ENCODE measurements at regions not wholly inside any gene's neighbourhood (a gene's known extent, or its start where the extent isn't known, plus 50 kb on each side); places are given as distances from the start of the nearest gene placed in this dataset.
"Not testable (repeated sequence)": the region's sequence is repeated elsewhere in the genome, so short reads cannot be mapped to it uniquely, and the experiment has no call there.

DNA sequence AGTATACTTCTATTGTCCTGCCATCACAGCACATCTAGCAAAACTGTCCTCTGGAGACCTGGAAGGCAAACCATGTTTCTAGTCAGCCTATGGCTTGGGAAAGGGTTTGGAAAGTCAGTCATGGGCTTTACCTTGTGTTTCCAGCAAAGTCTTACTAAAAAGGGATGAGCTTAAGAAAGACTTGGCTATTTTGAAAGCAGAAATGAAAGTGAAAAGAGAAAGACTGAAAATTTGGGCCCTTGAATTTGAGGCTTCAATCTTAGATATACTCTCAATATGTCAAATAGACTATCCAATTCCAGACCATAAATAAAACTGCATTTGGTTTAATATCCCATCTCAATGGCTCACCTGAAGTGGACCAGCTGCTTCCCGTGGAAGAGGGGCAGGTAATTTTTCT, 127.9 kb downstream of the ZNF330 start:
- no peak overlapping the region for H3K4me3 Mint-ChIP-seq
- intact Hi-C loops (cut with micrococcal nuclease) = no loop called here

DNA sequence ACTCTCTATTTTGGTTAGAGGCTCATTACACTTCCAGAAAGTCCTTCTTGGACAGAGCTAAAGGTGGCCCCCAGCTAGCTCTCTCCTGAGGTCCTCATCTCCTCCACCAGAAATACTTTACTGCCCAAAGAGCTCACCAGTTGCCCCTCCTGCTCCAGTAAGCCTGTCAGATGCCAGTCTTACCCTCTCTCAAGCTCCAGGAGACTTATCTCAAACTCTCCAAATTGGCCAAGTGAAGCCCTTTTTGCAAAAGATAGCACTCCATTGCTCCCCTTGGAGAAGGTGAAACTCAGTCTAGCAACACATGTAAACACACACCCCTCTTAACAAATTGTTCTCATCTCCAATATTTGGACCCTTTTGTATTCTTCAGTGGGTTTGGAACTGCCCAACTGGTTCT, 128.5 kb downstream of the ZNF330 start:
- CTCF ChIA-PET = no interaction called here
- Mint-ChIP-seq H3K36me3 (ENCODE audit: low read depth) (no peaks in the 10 kb centered on the region), H3K27me3 (ENCODE audit: low read depth) (no peaks in the 10 kb centered on the region), H3K4me3 (no peak overlapping the region), H3K9me3 (no peaks in the 10 kb centered on the region), H3K4me1 (ENCODE audit: low read depth) (no peaks in the 10 kb centered on the region), H3K27ac (no peak overlapping the region)
- DNase-seq = no peak
- intact Hi-C loops (cut with micrococcal nuclease) = no loop called here

More for the DNA sequence above, 127.9 kb downstream of the ZNF330 start:
- Mint-ChIP-seq H3K9me3 (no peaks in the 10 kb centered on the region), H3K36me3 (ENCODE audit: low read depth) (no peaks in the 10 kb centered on the region), H3K27ac (no peak overlapping the region), H3K27me3 (ENCODE audit: low read depth) (no peaks in the 10 kb centered on the region), H3K4me1 (ENCODE audit: low read depth) (no peaks in the 10 kb centered on the region)
- no peak for DNase-seq
- CTCF ChIA-PET = no interaction called here

- H3K36me3 Mint-ChIP-seq (ENCODE audit: low read depth) = no peaks in the 10 kb centered on the region
- no peak overlapping the region for H3K27ac Mint-ChIP-seq
- intact Hi-C loops (cut with micrococcal nuclease) = no loop called here
- H3K27me3 Mint-ChIP-seq (ENCODE audit: low read depth) = no peaks in the 10 kb centered on the region
- DNase-seq = no peak
- no peaks in the 10 kb centered on the region for H3K4me1 Mint-ChIP-seq (ENCODE audit: low read depth)
- CTCF ChIA-PET = no interaction called here
- no peaks in the 10 kb centered on the region for H3K9me3 Mint-ChIP-seq
- H3K4me3 Mint-ChIP-seq = no peak overlapping the region
These were observed 129.6 kb downstream of the ZNF330 start for GRCh38 chr4:141350122-141350905.

- CTCF ChIA-PET = no interaction called here
These were observed 131.6 kb downstream of the ZNF330 start for GRCh38 chr4:141352331-141352730.

GRCh38 chr4:141352909-141353525, 132.3 kb downstream of the ZNF330 start:
- H3K27ac Mint-ChIP-seq = no peak overlapping the region
- H3K27me3 Mint-ChIP-seq (ENCODE audit: low read depth) = no peaks in the 10 kb centered on the region
- no peak for DNase-seq
- no peaks in the 10 kb centered on the region for H3K9me3 Mint-ChIP-seq
- H3K4me3 Mint-ChIP-seq = no peak overlapping the region
- no peaks in the 10 kb centered on the region for H3K36me3 Mint-ChIP-seq (ENCODE audit: low read depth)
- no peaks in the 10 kb centered on the region for H3K4me1 Mint-ChIP-seq (ENCODE audit: low read depth)
- intact Hi-C loops (cut with micrococcal nuclease) = no loop called here
- CTCF ChIA-PET = no interaction called here

More at GRCh38 chr4:141352331-141352730, 131.6 kb downstream of the ZNF330 start:
- Mint-ChIP-seq H3K36me3 (ENCODE audit: low read depth) (no peaks in the 10 kb centered on the region), H3K4me1 (ENCODE audit: low read depth) (no peaks in the 10 kb centered on the region), H3K9me3 (no peaks in the 10 kb centered on the region), H3K27me3 (ENCODE audit: low read depth) (no peaks in the 10 kb centered on the region), H3K4me3 (no peak overlapping the region), H3K27ac (no peak overlapping the region)
- intact Hi-C loops (cut with micrococcal nuclease) = no loop called here
- DNase-seq = no peak

- intact Hi-C loops (cut with micrococcal nuclease) = no loop called here
- DNase-seq = no peak
- Mint-ChIP-seq H3K27ac (no peak overlapping the region), H3K36me3 (ENCODE audit: low read depth) (no peaks in the 10 kb centered on the region), H3K4me1 (ENCODE audit: low read depth) (no peaks in the 10 kb centered on the region), H3K27me3 (ENCODE audit: low read depth) (peaks cover 7% of the 10 kb centered on the region), H3K9me3 (peaks cover under 1% of the 10 kb centered on the region), H3K4me3 (no peak overlapping the region)
- CTCF ChIA-PET = interaction anchor here (0.7 kb wide), 1 partner anchor 80 kb away, joined by 3 read pairs; no protein-coding TSS in a partner anchor
These were observed 135.7 kb downstream of the ZNF330 start for GRCh38 chr4:141356321-141356962.

DNA sequence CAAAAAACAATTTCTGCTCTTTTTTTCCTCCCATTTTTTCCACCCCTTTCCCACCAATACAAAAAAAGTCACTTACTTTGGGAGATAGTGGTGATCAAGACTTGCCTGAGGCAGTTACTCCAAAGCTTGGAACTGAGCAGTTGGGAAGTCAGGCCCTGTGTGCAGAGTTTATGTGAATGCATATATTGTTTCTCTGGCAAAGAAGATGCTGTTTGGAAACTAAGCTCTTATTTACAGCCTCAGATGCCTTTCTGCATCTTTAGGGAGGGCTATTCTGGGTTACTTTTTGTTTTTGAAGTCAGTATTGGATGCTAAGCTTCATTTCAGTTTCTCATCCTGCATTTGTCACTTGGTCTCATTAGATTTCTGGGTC, 136.3 kb downstream of the ZNF330 start:
- CTCF ChIA-PET = interaction anchor here (0.7 kb wide), 1 partner anchor 81 kb away, joined by 3 read pairs; no protein-coding TSS in a partner anchor

GRCh38 chr4:141368241-141368640, 147.5 kb downstream of the ZNF330 start:
- H3K4me3 Mint-ChIP-seq; DNase-seq; H3K4me1 Mint-ChIP-seq (ENCODE audit: low read depth); H3K27me3 Mint-ChIP-seq (ENCODE audit: low read depth); H3K9me3 Mint-ChIP-seq; H3K27ac Mint-ChIP-seq; H3K36me3 Mint-ChIP-seq (ENCODE audit: low read depth); intact Hi-C loops (cut with micrococcal nuclease); CTCF ChIA-PET: not testable (repeated sequence)

More for the DNA sequence above, 136.3 kb downstream of the ZNF330 start:
- Mint-ChIP-seq H3K27me3 (ENCODE audit: low read depth) (peaks cover 10% of the 10 kb centered on the region), H3K27ac (no peak overlapping the region), H3K36me3 (ENCODE audit: low read depth) (no peaks in the 10 kb centered on the region), H3K4me1 (ENCODE audit: low read depth) (no peaks in the 10 kb centered on the region), H3K4me3 (no peak overlapping the region), H3K9me3 (peaks cover 4% of the 10 kb centered on the region)
- no peak for DNase-seq
- intact Hi-C loops (cut with micrococcal nuclease) = no loop called here

GRCh38 chr4:141371206-141371605, 150.5 kb downstream of the ZNF330 start:
- CTCF ChIA-PET = interaction anchor here (0.7 kb wide), 1 partner anchor 13 kb away, joined by 3 read pairs; no protein-coding TSS in a partner anchor
- Mint-ChIP-seq H3K27me3 (ENCODE audit: low read depth) (peaks cover 20% of the 10 kb centered on the region), H3K9me3 (peaks cover 2% of the 10 kb centered on the region), H3K4me1 (ENCODE audit: low read depth) (no peaks in the 10 kb centered on the region), H3K36me3 (ENCODE audit: low read depth) (no peaks in the 10 kb centered on the region), H3K4me3 (no peak overlapping the region), H3K27ac (no peak overlapping the region)
- intact Hi-C loops (cut with micrococcal nuclease) = no loop called here
- DNase-seq = no peak

DNA sequence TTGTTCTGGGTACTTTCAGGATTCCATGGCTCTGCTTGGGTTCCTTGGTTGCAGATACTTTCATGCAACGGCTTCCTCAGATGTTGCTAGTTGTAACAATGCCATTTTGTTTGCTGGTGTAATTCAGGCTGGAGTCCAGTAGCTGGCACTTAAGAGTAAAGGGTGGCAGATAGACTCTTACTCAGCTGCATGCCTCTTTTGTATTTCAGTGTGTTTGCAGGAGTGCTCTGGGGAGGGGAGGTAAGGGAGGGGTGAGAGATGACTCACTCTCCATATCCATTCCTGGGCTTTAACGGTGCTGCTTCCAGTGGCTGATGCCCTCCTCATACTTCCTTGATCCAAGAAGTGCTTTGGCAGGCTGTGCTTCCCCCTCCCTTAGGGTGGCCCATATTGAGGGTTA, 155.2 kb downstream of the ZNF330 start:
- Mint-ChIP-seq H3K4me1 (ENCODE audit: low read depth) (no peaks in the 10 kb centered on the region), H3K27me3 (ENCODE audit: low read depth) (peaks cover 27% of the 10 kb centered on the region), H3K4me3 (no peak overlapping the region), H3K27ac (no peak overlapping the region), H3K36me3 (ENCODE audit: low read depth) (no peaks in the 10 kb centered on the region), H3K9me3 (peaks cover 9% of the 10 kb centered on the region)
- intact Hi-C loops (cut with micrococcal nuclease) = no loop called here
- no peak for DNase-seq
- CTCF ChIA-PET = no interaction called here

GRCh38 chr4:141376769-141377168, 156.1 kb downstream of the ZNF330 start:
- no peak for DNase-seq
- Mint-ChIP-seq H3K4me3 (no peak overlapping the region), H3K36me3 (ENCODE audit: low read depth) (no peaks in the 10 kb centered on the region), H3K4me1 (ENCODE audit: low read depth) (no peaks in the 10 kb centered on the region), H3K9me3 (peaks cover 7% of the 10 kb centered on the region), H3K27ac (no peak overlapping the region), H3K27me3 (ENCODE audit: low read depth) (peaks cover 27% of the 10 kb centered on the region)
- intact Hi-C loops (cut with micrococcal nuclease) = no loop called here
- CTCF ChIA-PET = no interaction called here

- peaks cover 10% of the 10 kb centered on the region for H3K27me3 Mint-ChIP-seq (ENCODE audit: low read depth)
- no peak overlapping the region for H3K27ac Mint-ChIP-seq
- H3K4me1 Mint-ChIP-seq (ENCODE audit: low read depth) = no peaks in the 10 kb centered on the region
- no peaks in the 10 kb centered on the region for H3K36me3 Mint-ChIP-seq (ENCODE audit: low read depth)
- DNase-seq = no peak
- no peak overlapping the region for H3K4me3 Mint-ChIP-seq
- CTCF ChIA-PET = no interaction called here
- H3K9me3 Mint-ChIP-seq = peaks cover 4% of the 10 kb centered on the region
- intact Hi-C loops (cut with micrococcal nuclease) = no loop called here
These were observed 166.6 kb downstream of the ZNF330 start for GRCh38 chr4:141387299-141387698.

DNA sequence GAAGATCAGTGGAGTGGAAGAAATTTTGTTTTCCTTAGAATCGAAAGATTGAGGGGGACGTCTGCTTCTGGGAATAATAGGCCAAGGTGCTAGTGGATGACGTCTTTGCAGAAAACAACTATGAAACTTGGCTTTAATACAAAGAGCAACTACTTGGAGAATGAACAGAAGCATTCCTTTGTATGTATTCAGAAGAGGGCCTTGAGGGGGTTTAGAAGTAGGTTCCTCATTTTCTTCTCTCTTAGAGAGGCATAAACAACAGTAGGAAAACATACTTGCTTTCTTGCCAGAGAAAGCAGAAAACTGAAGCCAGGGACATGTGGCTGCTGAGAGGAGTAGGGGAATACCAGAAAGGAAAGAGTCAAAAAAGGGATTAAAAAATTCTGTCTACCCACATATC, 167.8 kb downstream of the ZNF330 start:
- Mint-ChIP-seq H3K27me3 (ENCODE audit: low read depth) (peaks cover 9% of the 10 kb centered on the region), H3K9me3 (peaks cover 2% of the 10 kb centered on the region), H3K4me1 (ENCODE audit: low read depth) (no peaks in the 10 kb centered on the region), H3K4me3 (no peak overlapping the region), H3K36me3 (ENCODE audit: low read depth) (no peaks in the 10 kb centered on the region), H3K27ac (no peak overlapping the region)
- intact Hi-C loops (cut with micrococcal nuclease) = no loop called here
- no peak for DNase-seq
- CTCF ChIA-PET = no interaction called here
